HCT116 (cell line): ENCODE measurements at regions not wholly inside any gene's neighbourhood (a gene's known extent, or its start where the extent isn't known, plus 50 kb on each side); places are given as distances from the start of the nearest gene placed in this dataset.

Source experiments
- ATAC-seq: fragments of 200-7000 bp; cut with Tn5 transposase; 2 replicates; pipeline ENCODE4 v1.9.1; 2020; ENCODE audit warnings: mild to moderate bottlenecking, moderate library complexity
- BruUV-seq: library from RNA; stranded (reverse); fragments of 400-500 nt; replicated peaks from 2 replicates; lab custom pipeline; 2021; lab: Mats Ljungman, UMichigan
- CTCF ChIA-PET: fragments of 300-600 bp; sonication (Branson Sonifier 250); formaldehyde crosslinking; loops from one replicate; lab custom pipeline; 2021; ENCODE audit warnings: antibody characterized with exemption; lab: Charles Lee
- POLR2A ChIA-PET: fragments of 300-600, 350-600 bp; sonication (Branson Sonifier 250); formaldehyde crosslinking; loops from one replicate; lab custom pipeline; 2021; ENCODE audit warnings: antibody characterized with exemption; lab: Charles Lee
- RAD21 ChIA-PET, 2 experiments: fragments of 300-600 bp; sonication (Branson Sonifier 250); formaldehyde crosslinking; loops; one replicate each; lab custom pipeline; 2023; ENCODE audit warnings: low total read pairs in 2 of 2; ENCODE audit not compliant: uncharacterized antibody in 2 of 2, unreplicated experiment in 2 of 2, low non-redundant PET in 1 of 2; lab: Charles Lee
- DNase-seq: peaks from one replicate; pipeline ENCODE4 v3.0.0-alpha.2; 2010; ENCODE audit warnings: low read depth, low spot score
- H2AFZ ChIP-seq: fragments of 200-600 bp; shearing (Covaris generic), sonication (generic); 2 replicates; pipeline ENCODE4 v1.6.1; 2017; ENCODE audit warnings: low read depth, mixed run types, mixed read lengths, antibody characterized with exemption, low read length; ENCODE audit not compliant: poor library complexity, severe bottlenecking
- H3K27ac ChIP-seq: 2 replicates; pipeline ENCODE4 v1.5.1; 2012; ENCODE audit warnings: low read depth, low read length
- H3K27me3 ChIP-seq: fragments of 200-600 bp; sonication (generic); 2 replicates; pipeline ENCODE4 v1.6.1; 2016; ENCODE audit warnings: mixed run types, low read length, mixed read lengths; ENCODE audit not compliant: insufficient read depth
- H3K36me3 ChIP-seq, 2 experiments: fragments of 200-500 bp in 1 of 2; fragments of 200-600 bp in 1 of 2; sonication (Bioruptor generic) in 1 of 2; sonication (generic) in 1 of 2; 2 replicates each; pipeline versions ENCODE4 v1.5.1 to v1.6.1; 2014 to 2016; ENCODE audit warnings: low read length in 2 of 2, inconsistent platforms in 1 of 2, mixed read lengths in 1 of 2, mixed run types in 1 of 2; ENCODE audit not compliant: insufficient read depth in 2 of 2, control insufficient read depth in 1 of 2
- H3K4me1 ChIP-seq, 2 experiments: fragments of 200-600 bp in 1 of 2; sonication (generic) in 1 of 2; 2 replicates each; pipeline versions ENCODE4 v1.5.1 to v1.6.1; 2012 to 2017; ENCODE audit warnings: low read length in 2 of 2, inconsistent platforms in 1 of 2, mild to moderate bottlenecking in 1 of 2, mixed read lengths in 1 of 2, mixed run types in 1 of 2, moderate library complexity in 1 of 2; ENCODE audit not compliant: insufficient read depth in 2 of 2, control insufficient read depth in 1 of 2
- H3K4me2 ChIP-seq: fragments of 200-600 bp; sonication (generic); 2 replicates; pipeline ENCODE4 v1.6.1; 2017; ENCODE audit warnings: mixed run types, low read length, mixed read lengths
- H3K4me3 ChIP-seq, 2 experiments: fragments of 200-600 bp in 1 of 2; sonication (generic) in 1 of 2; replicated peaks in 1 of 2; 2 replicates each; pipeline ENCODE4 v1.5.1; 2011 to 2016; ENCODE audit warnings: low read length in 2 of 2, control low read depth in 1 of 2, low read depth in 1 of 2, mild to moderate bottlenecking in 1 of 2, mixed read lengths in 1 of 2, mixed run types in 1 of 2
- H3K79me2 ChIP-seq: fragments of 200-600 bp; sonication (generic); 2 replicates; pipeline ENCODE4 v1.6.1; 2017; ENCODE audit warnings: mild to moderate bottlenecking, mixed run types, low read length, moderate library complexity, mixed read lengths; ENCODE audit not compliant: insufficient read depth
- H3K9ac ChIP-seq: fragments of 200-600 bp; sonication (generic); 2 replicates; pipeline ENCODE4 v1.6.1; 2016; ENCODE audit warnings: low read length, mixed read lengths
- H3K9me2 ChIP-seq: fragments of 200-600 bp; sonication (generic), shearing (Covaris generic); 2 replicates; pipeline ENCODE4 v1.6.1; 2017; ENCODE audit warnings: mixed run types, mild to moderate bottlenecking, moderate library complexity; ENCODE audit not compliant: insufficient read depth
- H3K9me3 ChIP-seq, 2 experiments: fragments of 200-500 bp in 1 of 2; fragments of 200-600 bp in 1 of 2; sonication (Bioruptor generic) in 1 of 2; sonication (generic) in 1 of 2; 2 replicates each; pipeline ENCODE4 v1.6.1; 2014 to 2017; ENCODE audit warnings: low read length in 2 of 2, mixed read lengths in 2 of 2, inconsistent platforms in 1 of 2, low read depth in 1 of 2, mild to moderate bottlenecking in 1 of 2, mixed run types in 1 of 2, moderate library complexity in 1 of 2; ENCODE audit not compliant: control insufficient read depth in 1 of 2, insufficient read depth in 1 of 2
- H4K20me1 ChIP-seq: fragments of 200-600 bp; sonication (generic), shearing (Covaris generic); 2 replicates; pipeline ENCODE4 v1.6.1; 2017; ENCODE audit warnings: mixed run types, mild to moderate bottlenecking, moderate library complexity; ENCODE audit not compliant: insufficient read depth
- CBX3 ChIP-seq: IDR thresholded peaks from 2 replicates; pipeline ENCODE4 v1.6.1; 2012; ENCODE audit warnings: low read depth
- CEBPB ChIP-seq: IDR thresholded peaks from 2 replicates; pipeline ENCODE4 v1.6.1; 2012; ENCODE audit warnings: low read depth
- EGR1 ChIP-seq: IDR thresholded peaks from 2 replicates; pipeline ENCODE4 v1.6.1; 2012; ENCODE audit warnings: low read depth
- EZH2phosphoT487 ChIP-seq: fragments of 200-600 bp; IDR thresholded peaks from 2 replicates; pipeline ENCODE4 v1.6.1; 2018; ENCODE audit warnings: antibody characterized with exemption, borderline replicate concordance
- FOSL1 ChIP-seq: IDR thresholded peaks from 2 replicates; pipeline ENCODE4 v1.6.1; 2012; ENCODE audit warnings: low read depth
- SP1 ChIP-seq: IDR thresholded peaks from 2 replicates; pipeline ENCODE4 v1.6.1; 2012; ENCODE audit warnings: low read depth
- SRF ChIP-seq: IDR thresholded peaks from 2 replicates; pipeline ENCODE4 v1.6.1; 2012; ENCODE audit warnings: low read depth
- intact Hi-C: fragments of 100-400 bp; cut with micrococcal nuclease; formaldehyde crosslinking; loops from 2 replicates; pipeline ENCODE4 v1.10.0; 2022
- TF ChIP-seq, protein P1 (sequence below), 3 experiments: fragments of 200-600 bp in 1 of 3; sonication (generic) in 1 of 3; IDR thresholded peaks in 2 of 3; conservative IDR thresholded peaks in 1 of 3; 2 replicates each; pipeline ENCODE4 v1.5.1; 2012 to 2017; ENCODE audit warnings: low read depth in 2 of 3, low read length in 2 of 3, antibody characterized with exemption in 1 of 3, borderline replicate concordance in 1 of 3, control low read depth in 1 of 3, mild to moderate bottlenecking in 1 of 3, mixed read lengths in 1 of 3, mixed run types in 1 of 3, moderate library complexity in 1 of 3; ENCODE audit not compliant: insufficient read depth in 1 of 3

DNA sequence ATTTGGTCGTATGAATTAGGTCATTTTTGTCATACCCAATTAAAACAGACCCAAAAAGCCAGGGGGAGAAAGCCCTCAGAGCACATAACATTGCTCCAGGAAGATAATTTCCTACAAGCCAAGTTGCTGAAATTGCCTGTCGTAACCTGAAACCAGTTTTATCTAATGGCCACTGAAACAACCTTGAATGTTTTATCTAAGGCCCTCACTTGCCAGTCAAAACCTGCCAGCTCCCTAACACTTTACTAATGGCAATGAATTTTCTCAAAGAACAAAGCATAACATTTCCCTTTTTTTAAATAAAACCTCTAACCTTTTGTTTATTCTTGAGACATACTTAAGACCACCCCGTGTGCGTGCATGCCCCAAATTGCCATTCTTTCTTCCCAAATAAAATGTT is 496.2 kb upstream of the KLHL1 start (continued):
- TF ChIP-seq EZH2phosphoT487, result no peak
- no peak for TF ChIP-seq SP1
- TF ChIP-seq FOSL1, result no peak
- TF ChIP-seq SRF, result no peak
- TF ChIP-seq CBX3, result no peak
- TF ChIP-seq, all 23 proteins: peak for 0

DNA sequence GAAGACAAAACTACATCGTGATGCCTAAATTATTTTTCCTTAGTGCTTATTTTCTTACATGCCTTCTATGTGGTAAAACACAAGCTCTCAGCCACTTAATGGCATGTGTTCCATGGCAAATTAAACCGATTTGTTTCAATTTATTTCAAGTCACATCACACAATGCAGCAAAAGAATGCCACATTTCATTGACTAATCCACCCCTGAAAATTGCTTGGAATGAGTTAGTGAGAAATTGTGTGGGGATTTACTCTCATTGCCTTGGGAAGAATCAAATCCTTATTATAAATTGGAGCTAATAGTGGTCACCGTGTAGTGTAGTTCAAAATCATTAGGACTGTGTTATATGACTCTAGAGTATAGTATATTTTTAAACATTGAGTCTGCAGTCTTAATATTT is 485.5 kb upstream of the KLHL1 start:
- TF ChIP-seq, protein P1, sequence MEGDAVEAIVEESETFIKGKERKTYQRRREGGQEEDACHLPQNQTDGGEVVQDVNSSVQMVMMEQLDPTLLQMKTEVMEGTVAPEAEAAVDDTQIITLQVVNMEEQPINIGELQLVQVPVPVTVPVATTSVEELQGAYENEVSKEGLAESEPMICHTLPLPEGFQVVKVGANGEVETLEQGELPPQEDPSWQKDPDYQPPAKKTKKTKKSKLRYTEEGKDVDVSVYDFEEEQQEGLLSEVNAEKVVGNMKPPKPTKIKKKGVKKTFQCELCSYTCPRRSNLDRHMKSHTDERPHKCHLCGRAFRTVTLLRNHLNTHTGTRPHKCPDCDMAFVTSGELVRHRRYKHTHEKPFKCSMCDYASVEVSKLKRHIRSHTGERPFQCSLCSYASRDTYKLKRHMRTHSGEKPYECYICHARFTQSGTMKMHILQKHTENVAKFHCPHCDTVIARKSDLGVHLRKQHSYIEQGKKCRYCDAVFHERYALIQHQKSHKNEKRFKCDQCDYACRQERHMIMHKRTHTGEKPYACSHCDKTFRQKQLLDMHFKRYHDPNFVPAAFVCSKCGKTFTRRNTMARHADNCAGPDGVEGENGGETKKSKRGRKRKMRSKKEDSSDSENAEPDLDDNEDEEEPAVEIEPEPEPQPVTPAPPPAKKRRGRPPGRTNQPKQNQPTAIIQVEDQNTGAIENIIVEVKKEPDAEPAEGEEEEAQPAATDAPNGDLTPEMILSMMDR (IDR thresholded peaks at IDR 0.05 in 2 of 3, conservative IDR thresholded peaks at IDR 0.05 in 1 of 3; ENCODE audit: borderline replicate concordance in 1 of 3, insufficient read depth in 1 of 3, low read depth in 2 of 3, low read length in 2 of 3), result no peak
- no peak for TF ChIP-seq EGR1
- TF ChIP-seq CEBPB, result no peak
- no peaks in the 10 kb centered on the region for H4K20me1 ChIP-seq
- H3K4me3 ChIP-seq, result no peak overlapping the region
- no peaks in the 10 kb centered on the region for H3K9me2 ChIP-seq
- H3K27me3 ChIP-seq, result no peaks in the 10 kb centered on the region
- no peaks in the 10 kb centered on the region; a peak in 1 of 4 replicates for H3K9me3 ChIP-seq
- intact Hi-C loops, result no loop called here
- DNase-seq (no peak), ATAC-seq (no peak)
- H2AFZ ChIP-seq, result no peak overlapping the region
- H3K4me1 ChIP-seq, result no peaks in the 10 kb centered on the region
- ChIA-PET POLR2A (no interaction called here), RAD21 (no interaction called here), CTCF (no interaction called here)
- BruUV-seq, result no TSS peak
- H3K4me2 ChIP-seq, result no peak overlapping the region
- no peaks in the 10 kb centered on the region for H3K79me2 ChIP-seq
- H3K36me3 ChIP-seq, result no peaks in the 10 kb centered on the region
- H3K9ac ChIP-seq, result no peak overlapping the region
- no peak overlapping the region for H3K27ac ChIP-seq
